GM19467 (cell line): ENCODE measurements at regions not wholly inside any gene's neighbourhood (a gene's known extent, or its start where the extent isn't known, plus 50 kb on each side); places are given as distances from the start of the nearest gene placed in this dataset.
"Not testable (repeated sequence)": the region's sequence is repeated elsewhere in the genome, so short reads cannot be mapped to it uniquely, and the experiment has no call there.

Source experiments
- ATAC-seq: cut with Tn5 transposase; IDR thresholded peaks from one replicate; pipeline ENCODE4 v1.9.1; 2021; ENCODE audit warnings: mild to moderate bottlenecking, moderate library complexity; ENCODE audit not compliant: unreplicated experiment

DNA sequence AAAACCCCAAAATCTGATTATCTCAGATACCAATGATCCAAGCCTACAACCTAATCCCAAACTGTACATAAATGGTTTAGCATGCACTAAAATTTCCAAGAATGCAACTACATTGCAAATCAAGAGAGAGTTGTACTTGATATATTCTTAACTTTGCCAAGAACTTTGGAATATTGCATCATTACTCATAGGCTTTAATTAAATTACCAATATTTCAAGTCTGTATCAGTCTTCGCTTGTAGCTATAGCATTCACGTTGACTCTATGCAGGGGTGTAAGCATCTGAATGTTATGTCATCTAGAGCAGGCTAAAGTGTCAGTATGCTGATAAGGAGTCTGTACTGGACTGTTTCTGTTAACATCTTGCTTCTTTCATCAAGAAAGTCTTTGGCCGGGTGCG lies 56.3 kb downstream of the FOXI3 start:
- no peak for ATAC-seq

DNA sequence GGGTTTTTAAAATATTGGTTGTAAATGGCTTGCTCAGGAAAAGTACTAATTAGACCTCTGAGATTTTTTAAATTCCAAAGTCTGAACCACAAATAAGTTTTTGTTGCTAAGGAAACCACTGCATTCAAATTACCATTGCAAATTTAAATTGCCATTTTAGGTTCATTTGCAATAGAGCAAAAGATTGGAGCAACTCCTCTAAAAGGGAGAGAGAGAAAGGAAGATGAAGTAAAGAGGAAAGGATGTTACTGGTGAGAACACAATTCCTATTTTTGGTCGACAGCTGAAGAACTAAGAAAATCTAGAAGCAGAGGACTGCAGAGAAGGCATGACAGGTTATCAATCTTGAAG lies 74.9 kb downstream of the FOXI3 start:
- no peak for ATAC-seq

DNA sequence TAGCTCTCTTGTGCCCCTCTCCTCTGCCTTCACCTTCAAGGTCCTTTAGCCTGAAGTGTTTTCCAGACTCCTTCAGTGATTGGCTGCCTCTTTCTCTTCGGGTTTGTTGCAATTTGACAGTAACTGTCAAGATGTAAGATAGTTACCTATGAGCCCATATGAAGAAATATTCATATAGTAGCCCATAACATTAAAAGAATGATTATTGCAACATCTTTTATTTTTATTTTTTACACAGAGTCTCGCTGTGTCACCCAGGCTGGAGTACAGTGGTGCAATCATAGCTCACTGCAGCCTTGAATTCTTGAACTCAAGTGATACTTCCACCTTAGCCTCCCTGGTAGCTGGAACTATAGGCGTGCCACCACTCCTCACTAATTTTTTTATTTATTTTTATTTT lies 80.5 kb downstream of the FOXI3 start:
- ATAC-seq, result no peak

DNA sequence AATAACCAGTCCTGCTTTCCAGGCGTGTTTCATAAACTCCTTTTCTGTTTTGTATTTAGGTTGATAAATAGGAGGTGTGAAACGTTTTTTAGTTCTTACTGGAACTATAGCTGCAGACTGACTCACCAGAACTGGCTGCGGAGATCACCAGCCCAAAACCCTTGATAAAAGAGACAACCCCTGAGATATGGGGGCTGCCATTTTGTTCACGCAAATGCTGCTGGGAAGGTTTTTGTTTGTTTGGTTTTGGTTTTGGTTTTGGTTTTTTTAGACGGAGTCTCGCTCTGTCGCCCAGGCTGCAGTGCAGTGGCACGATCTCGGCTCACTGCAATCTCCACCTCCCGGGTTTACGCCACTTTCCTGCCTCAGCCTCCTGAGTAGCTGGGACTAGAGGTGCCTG lies 87.1 kb downstream of the FOXI3 start:
- ATAC-seq, result not testable (repeated sequence)

DNA sequence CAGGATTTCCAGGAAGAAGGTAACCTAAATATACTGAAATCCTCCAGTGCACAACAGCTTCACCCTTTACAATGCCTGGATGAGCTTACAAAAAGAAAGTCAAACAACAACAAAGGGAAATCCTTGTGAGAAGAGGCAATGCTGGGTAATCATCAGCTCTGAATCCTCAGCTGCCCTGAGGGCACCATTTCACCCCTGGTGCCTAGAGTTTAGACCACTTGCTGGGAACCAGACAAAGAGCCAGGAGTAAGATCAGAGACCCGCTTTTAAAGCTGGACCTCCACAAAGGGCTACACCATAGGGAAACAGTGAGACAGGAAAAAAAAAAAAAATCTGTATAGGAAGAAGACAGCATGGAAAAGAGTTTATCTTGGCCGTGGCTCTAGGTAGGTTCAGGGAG lies 97.0 kb downstream of the FOXI3 start:
- ATAC-seq, result no peak

DNA sequence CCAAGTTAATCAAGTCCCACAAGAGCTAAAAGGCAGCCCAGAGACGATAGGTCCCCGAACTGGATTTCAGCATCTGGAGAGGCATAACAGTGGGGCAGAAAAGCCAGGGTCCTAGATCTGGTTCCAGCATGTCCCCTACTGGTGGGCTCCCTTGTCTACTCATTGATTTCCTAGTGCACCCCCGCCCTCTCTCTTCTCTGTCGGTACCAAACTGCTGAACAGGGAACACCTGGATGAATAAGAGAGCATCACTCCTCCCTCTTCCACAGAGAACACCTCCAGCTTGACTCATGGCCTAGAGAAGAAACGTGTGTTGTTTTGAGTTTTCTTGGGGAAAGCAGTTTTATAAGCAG lies 101.3 kb downstream of the FOXI3 start:
- no peak for ATAC-seq

DNA sequence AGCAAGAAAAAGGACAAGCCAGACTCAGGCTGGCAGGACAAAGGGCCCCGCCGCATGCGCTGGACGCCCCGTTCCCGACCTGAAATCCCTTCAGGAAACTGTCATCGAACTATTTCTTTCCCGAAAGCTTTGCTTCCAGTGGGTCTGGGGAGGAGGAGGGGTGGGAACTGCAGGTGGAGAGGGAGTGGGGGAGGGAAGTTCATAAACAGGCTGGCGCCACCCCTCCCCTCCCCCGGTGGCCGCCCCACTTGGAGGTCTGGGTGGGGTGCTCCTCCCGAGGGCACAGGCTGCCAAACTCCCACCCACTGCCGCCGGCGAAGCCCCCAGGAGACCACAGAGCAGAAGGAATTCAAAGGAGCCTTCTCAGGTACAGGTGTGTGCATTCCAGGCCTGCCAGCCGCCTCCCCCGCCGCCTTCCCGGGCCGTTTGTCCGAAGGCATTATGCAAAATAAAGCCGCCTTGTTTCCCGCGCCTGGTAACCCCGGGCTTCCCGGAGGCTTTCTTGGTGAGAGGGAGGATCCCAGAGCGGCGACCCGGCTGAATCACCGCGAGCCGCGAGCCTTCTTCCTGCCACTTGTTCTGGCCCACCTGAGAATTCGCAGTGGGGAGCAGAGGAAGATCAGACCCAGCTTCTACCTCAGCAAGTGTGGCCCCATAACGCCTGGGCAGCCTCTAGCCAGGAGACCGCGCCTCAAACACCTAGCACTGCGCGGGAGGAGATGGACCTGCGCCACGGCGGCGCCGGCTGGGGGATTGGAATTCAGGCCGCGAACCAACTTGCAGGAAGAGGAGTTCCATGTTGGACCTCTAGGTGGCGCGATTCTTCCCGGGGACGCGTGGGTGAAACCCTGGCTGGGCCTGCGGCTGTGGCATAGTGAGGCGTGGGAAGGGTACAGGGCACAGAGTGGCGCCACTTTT lies 101.9 kb downstream of the FOXI3 start:
- ATAC-seq, result no peak

DNA sequence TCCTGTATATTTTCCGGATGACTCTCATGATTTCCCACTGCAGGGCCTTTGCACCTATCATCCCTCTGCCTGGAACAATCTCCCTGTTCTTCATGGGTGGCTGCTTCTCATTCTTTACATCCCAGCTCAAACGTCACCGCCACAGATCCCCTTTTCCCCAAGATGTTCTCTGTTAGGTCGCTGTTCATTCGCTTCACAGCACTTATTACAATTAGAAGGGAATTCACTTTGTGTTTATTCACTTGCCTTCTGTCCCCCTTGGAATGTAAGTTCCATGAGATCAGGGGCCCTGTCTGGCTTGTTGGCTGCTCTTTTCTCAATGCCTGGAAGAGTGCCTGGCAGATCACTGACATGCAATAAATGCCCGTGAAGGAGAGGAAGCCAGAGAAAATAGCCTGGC lies 106.7 kb downstream of the FOXI3 start:
- no peak for ATAC-seq

DNA sequence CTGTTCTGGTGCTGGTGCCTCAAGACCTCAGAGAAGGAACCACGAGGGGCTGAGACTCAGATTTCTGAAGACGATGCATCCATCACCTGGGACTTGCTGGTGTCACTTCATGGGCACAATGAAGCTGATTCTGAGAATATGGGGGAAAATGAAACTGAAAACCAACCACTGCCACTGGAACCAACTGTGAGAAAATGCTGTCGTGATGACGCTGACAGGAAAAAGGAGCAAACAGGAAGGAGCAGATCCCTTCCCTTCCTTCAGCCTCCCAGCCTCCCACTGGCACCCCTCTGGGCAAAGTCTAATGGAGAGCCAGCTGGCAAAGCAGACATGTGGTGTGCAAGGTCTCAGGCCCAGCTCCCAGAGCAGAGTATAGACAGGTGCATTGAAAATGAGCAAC lies 109.7 kb downstream of the FOXI3 start:
- no peak for ATAC-seq

DNA sequence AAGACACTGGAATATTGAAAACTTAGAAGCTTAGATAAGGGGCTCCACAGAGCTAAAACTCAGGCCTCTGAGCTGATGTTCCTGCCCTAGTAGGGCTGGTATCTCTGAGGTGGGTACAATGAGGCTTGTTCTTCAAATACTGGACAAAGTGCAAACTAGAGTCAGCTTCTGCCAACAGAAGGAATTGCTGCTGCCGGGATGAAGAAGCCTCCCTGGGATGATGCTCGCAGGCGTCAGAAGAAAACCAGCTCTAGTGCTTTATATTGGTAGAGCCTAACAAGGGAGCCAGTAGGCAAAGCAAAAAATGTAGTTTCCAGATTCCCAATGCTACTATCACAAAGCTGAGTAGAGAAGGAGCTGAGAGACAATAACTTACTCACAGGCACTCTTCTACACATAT lies 118.1 kb downstream of the FOXI3 start:
- no peak for ATAC-seq

DNA sequence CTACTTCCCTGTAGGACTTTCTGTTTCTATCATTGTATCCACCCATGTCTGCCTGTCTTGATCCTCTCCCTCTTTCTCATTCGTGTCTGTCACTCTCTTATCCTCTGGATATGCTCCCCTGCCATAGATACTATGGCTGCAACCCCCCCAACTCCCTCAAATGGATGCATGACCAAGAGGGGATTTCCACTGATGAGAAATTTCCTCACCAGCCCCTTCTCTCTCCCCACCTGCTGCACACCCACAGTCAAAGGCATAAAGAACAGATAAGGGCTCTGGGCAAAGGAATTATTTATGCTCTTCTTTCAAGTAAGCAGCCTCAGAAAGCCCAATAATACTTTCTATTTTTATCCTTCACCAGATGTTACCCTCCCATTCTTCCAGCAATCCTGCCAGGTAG lies 121.3 kb downstream of the FOXI3 start:
- no peak for ATAC-seq

DNA sequence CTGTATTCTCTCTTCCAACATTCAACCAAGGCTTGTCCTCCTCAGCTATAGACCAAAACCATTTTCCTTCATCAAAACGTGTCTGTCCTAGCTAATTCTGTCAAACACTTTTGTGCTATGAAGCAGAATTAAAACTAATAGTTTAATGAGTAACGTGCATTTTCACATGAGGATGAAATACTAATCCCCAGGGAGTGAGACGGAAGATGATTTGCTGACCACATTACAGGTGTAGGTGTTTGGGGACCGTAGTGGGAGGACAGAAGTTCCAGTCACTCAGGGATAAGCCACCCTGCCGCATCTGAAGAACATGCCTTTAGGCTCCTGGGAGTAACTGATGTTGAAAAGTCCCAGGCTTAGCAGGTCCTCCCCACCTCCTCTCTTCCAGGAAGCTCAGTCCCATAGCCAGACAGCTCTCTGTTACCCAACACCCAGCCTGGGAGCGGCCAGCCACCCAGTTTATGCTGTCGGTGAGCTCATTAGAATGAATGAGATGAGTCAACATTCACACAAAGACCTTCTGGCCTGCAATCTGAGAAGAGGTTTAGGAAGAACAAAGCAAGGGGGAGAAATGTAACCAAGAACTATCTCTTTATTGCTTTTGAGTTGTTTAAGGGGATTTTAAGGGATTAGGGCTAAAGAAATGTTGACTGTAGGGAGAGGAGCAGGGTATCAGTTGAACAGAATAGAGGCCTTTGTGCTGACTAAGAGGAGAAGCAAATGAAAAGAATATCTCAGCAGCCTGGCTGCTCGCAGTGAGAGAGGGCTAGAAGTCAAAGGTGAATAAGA lies 122.5 kb downstream of the FOXI3 start:
- peak; percentile 74 for ATAC-seq

DNA sequence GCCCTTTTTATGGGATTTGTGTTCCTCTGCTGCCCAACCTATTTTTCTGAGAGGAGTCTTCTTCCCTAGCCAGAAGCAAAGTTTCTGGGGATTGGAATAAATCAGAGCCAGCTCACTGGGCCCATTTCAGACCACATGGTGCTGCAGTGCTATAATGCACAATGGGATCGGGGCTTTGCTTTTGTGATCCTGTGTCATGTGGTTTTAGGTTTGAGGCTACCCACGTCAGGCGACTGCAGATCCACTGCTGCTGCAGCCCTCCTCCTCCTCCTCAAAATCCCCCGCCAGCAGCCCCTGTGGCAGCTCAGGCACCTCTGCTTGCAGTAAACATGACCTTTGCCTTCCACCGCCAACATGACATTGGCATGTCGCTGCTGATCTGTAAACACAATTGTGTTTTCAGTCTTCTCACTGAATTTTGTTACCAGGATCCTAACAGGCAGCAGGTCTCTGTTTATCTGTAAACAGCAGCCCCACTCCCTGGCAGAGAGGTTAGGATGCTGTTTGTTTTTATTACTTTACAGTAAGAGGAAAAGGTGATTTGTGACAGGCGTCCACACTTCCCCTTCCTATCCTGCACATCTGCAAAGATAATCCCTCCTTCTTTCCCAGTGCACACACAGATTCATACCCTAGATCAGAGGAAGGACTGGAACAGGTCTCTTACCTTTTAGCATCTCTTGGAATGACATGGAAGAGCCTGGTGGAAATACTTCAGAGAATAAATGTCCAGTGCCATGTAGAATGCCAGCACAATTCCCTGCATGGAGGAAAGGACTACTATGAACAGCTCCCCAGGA lies 130.8 kb downstream of the FOXI3 start:
- ATAC-seq, result no peak

DNA sequence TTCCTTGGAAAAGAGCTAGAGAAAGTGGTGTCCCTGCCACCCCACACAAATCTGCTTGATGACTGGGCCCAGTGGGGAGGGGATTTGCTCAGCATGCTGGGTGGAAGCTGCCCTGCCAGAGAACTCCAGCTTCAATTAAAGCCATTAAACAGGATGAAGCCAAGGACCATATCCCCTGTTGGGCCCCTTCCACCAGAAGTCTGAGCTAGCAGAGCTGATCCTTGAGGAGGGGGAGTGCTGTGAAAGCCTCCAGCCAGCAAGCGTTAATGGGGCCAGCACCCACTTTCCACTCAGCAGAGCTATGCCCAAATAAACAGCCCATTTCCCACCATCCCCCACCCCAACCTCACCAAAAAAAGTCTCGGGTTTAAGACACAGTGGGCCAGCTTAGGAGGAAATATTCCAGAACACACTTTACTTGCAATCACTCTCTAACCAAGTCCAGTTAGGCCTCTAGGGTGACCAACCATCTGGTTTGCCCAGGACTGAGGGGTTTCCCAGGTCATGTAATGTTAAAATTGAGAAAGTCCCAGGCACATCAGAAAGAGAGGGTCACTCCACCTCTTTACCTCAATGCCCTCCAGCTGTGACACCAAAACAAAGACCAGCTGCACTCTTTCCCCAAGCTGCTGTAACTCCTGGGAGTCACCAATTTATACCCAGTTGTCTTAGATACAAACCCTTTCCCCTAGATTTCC lies 132.3 kb downstream of the FOXI3 start:
- ATAC-seq, result no peak

DNA sequence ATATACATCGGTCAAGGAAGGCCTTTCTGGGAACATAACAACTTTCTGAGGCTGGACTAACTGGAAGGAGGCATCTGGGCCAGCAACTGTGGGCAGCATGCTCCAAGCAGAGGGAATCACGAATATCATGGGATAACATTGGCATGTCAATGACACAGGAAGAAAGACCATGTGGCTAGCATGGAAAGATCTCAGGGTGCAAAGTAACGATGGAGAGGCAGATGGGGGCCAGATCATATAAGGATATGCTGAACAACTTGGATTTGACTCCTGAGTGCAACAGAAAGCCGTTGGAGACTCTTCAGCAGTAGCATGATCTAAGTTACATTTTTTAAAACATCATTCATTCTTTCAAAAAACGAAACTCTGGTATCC lies 133.6 kb downstream of the FOXI3 start:
- no peak for ATAC-seq

DNA sequence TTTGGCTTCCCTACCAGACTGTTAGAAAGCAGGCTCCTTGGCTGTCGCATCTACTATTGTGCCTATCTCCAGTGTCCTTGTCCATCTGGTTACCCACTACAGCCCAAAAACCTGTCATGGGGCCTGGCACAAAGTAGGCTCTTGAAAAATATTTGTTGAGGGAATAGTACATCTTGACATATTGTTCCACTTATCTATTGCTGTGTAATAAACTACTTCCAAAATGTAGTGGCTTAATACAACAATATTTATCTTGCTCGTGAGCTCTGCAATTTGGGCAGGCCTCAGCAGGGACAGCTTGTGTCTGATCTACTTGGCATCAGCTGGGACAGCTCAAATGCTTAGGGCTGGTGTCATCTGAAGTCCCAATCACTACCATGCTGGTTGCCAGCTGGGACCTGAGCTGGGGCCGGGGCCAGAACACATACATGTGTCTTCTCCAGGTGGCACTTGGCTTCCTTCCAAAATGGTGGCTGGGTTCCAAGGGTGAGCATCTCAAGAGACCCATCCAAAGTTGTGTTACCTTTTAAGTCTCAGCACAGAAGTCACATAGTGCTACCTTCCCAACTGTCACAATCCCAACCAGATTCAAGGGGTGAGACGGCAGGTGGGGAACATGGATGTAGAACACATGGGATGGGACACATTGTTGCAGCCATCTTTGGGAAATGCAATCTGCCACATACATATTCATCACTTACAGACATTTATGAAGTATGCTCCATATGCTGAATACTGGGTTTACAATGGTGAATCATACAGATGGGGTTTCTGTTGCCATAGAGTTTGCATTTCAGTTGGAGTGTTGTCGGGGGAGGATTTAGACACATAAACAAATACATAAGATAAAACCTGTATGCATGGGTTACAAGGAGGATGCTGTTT lies 134.2 kb downstream of the FOXI3 start:
- no peak for ATAC-seq

DNA sequence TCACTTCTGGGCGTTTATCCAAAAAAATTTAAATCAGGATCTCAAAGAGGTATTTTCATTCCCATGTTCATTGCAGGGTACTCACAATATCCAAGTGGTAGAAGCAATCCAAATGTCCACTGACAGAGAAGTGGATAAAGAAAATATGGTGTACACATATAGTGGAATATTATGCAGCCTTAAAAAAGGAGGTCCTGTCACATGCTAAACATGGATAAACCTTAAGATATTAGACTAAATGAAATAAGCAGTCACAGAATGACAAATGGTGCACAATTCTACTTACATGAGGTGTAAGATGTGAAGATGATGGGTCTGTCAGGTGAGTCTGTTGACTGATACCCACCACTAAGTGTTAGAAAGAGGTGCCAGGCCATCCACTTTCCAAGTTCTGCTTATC lies 140.6 kb downstream of the THNSL2 start:
- no peak for ATAC-seq

DNA sequence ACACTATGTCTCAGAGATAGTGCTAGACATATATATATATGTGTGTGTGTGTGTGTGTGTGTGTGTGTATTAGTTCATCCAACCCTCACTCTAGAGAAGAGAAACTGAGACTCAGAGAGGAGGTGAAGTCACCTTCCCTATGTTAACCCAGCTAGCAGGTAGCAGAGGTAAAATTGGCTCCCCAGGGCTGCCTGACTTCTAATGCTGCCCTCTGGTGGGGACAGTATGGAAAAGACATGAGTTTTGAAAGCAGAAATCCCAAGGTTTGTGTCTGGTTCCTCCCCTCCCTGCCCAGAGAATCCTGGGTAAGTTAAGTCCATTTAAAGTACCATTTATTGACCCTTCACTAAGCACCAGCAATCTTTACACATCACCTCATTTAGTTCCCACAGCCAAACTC lies 137.7 kb downstream of the THNSL2 start:
- no peak for ATAC-seq

DNA sequence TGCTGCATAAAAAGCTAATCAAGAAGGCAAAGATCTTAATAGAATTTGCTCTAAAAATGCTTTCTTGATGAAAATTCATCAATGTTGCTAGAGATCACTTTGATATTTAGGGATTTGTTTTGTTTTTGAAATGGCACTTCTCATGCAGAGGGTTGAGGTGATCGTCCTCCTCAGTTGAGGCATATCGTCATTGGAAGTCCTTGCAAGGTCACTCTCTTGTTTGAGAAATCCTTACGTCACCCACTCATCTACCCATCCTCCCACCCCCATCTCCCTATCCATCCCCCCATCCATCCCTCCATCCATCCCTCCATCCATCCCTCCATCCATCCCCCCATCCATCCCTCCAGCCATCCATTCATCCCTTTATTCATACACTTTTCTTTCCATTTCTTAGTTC lies 133.7 kb downstream of the THNSL2 start:
- ATAC-seq, result no peak

DNA sequence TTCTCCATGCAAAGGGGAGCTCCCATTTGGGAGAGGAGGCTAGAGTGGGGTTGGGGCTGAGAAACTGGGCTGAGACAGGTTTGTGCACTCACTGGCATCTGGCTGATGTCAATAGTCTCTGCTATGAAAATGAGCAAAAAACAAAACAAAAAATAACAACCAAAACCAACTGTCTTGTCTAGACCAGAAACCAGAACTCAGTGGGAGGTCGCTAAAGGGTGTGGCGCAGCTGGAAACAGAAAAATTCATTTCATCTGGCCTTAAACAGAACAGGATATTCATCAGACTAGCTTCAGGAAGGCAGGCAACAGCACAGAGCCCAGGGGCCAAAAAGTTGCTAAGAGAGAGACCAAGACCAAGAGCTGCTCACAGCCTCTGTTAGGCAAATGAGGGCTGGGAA lies 126.1 kb downstream of the THNSL2 start:
- ATAC-seq, result no peak
